HS-27A (cell line): ENCODE measurements at regions not wholly inside any gene's neighbourhood (a gene's known extent, or its start where the extent isn't known, plus 50 kb on each side); places are given as distances from the start of the nearest gene placed in this dataset.

ENCODE experiments used
- DNase-seq: peaks from one replicate; pipeline ENCODE4 v3.0.0-alpha.2; 2012; ENCODE audit warnings: low read depth, missing footprints

- DNase-seq = peak; percentile 95
These were observed 149.8 kb downstream of the CCDC34 start for GRCh38 chr11:27213232-27213660.

GRCh38 chr11:27212248-27212780 is 150.7 kb downstream of the CCDC34 start:
- no peak for DNase-seq

DNA sequence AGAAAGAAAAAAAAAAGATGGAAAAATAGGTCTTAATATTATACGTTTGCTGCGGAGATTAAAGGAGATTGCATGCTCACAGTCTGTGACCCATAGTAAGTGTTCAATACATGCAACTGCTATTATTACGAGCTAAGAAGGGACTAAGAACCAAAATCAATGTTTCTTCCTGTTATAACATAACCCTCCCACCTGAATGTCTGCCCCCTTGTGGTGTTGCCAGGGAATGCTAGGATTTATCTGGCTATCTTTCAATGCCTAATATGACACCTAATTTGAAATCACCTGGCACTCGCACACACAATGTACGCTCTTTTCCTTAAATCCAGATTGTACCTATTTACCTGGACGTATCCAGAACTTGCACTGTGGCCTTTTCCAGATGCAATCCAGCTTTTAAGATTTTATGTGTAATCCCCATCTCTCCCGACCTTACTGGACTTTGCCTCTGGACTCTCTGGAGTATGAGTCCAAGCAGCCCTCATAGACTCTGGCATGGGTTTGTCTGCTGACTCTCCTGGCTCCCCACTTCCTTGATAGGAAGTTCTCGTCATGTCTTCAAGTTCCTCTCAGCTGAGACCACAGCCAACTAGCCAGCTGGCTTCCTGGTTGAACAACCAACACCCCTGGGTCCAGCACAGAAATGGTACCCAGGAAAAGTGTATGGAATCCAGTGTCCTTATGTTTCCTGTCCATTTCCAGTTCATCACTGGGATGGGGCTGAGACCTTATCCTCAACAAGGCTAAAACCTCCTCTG is 151.5 kb downstream of the CCDC34 start:
- no peak for DNase-seq

DNA sequence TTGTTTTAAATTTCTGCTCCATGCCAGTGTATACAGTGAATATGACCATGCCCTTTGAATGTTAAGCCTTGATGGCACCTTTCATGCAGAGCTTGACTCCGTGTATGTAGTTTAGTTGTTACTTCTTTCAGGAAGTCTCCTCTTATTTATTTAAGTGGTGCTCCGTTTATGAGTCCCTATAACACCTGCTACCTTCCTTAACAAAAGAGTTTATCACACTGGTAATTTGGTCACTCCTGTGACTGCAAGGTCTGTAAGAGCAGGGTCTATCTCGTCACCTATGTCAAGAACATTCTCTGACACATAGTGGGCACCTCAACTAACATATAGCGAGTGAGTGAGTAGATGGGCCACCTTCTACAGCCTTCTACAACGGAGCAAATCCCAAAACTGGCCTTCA is 152.5 kb downstream of the CCDC34 start:
- DNase-seq = no peak

- DNase-seq = peak; percentile 96
These were observed 153.4 kb downstream of the CCDC34 start for GRCh38 chr11:27209562-27210005.

DNA sequence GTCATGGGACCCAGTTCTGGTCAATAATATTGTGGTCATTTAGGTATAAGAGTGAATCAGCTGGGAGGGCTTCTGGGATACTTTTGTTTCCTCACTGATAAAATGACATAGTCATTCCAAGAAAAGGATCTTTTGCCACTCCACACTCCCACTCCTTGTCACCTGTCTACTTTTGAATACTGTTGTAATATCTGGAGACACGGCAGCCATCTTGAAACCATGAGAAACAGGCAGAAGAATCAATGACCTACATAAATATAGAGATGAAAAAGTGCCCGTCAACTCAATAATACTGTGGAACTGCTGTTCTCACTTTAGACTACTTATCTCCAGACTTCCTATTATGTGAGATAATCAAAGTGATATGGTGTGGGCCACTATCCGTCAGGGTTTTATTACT is 154.2 kb downstream of the CCDC34 start:
- no peak for DNase-seq

- no peak for DNase-seq
These were observed 155.9 kb downstream of the CCDC34 start for GRCh38 chr11:27207025-27207650.

- no peak for DNase-seq
These were observed 157.0 kb downstream of the CCDC34 start for GRCh38 chr11:27205779-27206570.

GRCh38 chr11:27205250-27205649 is 157.8 kb downstream of the CCDC34 start:
- no peak for DNase-seq

DNA sequence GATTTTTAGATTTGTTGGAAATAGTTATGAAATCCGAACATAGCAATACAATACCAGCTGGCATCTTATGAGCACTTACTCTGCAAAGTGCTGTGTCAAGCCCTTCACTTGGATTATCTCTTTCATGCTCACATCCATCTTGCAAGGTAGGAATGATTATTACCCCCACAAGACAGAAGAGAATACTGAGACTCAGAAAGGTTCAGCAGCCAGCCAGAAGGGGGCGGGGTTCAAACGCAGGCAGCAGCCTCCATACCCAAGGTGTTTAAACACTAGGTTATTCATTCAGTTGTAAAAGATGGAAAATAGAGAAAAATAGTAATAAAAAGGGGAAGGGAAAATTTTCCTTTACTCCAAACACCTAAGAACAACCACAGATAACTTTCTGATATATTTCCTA is 158.5 kb downstream of the CCDC34 start:
- DNase-seq = no peak

GRCh38 chr11:27203077-27203647 is 159.9 kb downstream of the CCDC34 start:
- DNase-seq = no peak

- DNase-seq = peak; percentile 90
These were observed 161.1 kb downstream of the BBOX1 start for GRCh38 chr11:27201454-27202302.

DNA sequence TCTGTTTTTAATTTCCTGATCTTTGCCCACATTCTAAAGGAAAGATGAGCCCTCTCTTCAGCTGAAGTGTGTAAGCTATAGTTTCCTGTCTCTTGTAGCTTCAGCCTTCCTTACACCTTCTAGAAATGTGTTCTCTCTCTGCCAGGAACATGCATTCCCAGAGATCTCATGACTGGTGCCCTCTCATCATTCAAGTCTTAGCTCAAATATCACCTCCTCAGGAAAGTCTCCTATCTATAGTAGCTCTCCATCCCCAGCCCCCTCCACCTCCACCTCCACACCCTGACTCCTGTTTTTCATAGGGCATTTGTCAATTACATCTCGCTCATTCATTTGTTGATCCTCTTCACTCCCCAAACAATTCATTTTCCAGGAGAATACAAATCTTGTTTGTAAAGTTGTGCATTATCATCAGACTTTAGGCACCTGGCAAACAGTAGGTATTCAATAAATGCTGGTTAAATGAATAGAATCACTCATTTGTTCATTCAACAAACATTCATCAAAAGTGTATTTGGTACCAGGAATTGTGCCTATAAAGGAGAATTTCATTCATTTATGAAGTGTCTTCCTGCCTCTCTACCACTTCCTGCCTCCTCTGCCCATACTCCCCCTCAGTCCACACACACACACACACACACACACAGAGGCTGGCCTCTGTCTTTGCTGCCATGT is 160.3 kb downstream of the BBOX1 start:
- no peak for DNase-seq

DNA sequence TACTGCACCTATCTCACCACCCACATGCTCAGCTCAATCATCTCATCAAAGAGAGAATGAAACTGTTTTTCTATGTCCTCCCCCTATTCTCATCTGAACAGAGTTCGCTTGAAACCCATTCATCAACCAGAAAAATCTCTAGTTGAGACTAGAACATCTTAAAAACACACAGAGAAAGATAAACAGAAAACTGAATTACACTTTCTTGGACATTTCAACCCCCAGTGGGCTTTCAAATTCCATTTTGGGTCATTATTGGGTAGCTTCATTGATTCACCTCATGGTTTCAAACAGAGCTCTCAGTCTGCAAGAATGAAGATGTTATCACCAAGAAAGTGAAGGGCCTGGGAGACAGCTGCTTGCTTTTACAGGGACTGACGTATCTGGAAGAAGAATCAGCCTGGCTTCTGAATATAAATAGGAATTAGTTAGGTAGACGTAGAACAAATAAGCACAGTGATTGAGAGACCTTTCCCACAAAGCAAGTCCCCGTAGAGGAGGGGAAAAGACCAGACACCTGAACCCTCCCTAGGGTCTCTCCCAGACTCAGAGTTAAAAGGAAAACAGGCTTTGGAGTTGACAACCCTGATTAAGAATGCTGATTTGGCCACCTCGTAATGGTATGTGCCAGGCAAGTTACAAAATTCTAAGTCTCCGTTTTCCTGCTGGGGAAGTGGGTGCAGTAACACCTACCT is 155.7 kb downstream of the BBOX1 start:
- no peak for DNase-seq

DNA sequence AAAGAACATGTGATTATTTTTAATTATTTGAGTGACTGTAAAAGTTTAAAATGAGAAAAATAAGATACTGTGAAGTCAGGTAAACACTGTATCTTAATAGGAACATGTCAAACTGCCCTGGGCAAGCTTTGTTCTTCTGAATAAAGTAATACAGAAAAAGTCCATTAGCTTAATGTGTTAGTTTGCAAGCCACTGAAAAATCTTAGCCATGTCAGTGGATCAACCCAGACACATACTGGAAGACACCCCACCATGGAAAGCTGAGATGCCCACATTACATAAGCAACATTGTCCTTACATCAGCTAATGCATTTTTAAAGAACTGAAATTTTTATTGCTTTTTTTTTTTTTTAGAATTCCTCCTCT is 155.2 kb downstream of the BBOX1 start:
- no peak for DNase-seq

- DNase-seq = no peak
These were observed 154.4 kb downstream of the BBOX1 start for GRCh38 chr11:27194976-27195375.

- no peak for DNase-seq
These were observed 153.0 kb downstream of the BBOX1 start for GRCh38 chr11:27193434-27194225.

DNA sequence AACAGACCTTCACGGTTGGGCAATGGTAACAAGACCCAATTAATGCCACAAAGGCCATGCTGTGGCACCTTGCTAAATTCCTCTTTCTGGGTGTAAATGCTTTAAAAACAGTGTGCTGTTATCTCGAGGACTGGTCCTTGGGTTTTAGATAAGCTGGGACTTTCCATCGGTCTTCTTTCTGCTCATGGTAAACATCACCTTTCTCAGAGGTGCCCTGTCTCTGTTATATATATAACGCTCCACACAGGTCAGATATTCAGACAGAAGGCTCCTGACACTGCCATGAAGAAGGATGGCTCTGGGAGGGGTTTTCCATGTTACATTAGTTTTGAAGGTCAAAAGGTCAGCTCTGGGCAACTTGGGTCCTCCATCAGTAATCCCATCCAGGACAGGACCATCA is 151.6 kb downstream of the BBOX1 start:
- no peak for DNase-seq

GRCh38 chr11:27191639-27192038 is 151.0 kb downstream of the BBOX1 start:
- DNase-seq = no peak
